Body of pancreas (tissue), 4 donors: ENCODE measurements at regions not wholly inside any gene's neighbourhood (a gene's known extent, or its start where the extent isn't known, plus 50 kb on each side); places are given as distances from the start of the nearest gene placed in this dataset.

Source experiments
- POLR2A ChIP-seq, 3 donors: fragments of 450-650 bp; IDR thresholded peaks; one replicate each; pipeline ENCODE4 v1.6.1; 2016; ENCODE audit warnings: antibody characterized with exemption in 3 of 3, mild to moderate bottlenecking in 2 of 3
- TF ChIP-seq, protein P1 (sequence below), 7 experiments: fragments of 450-650 bp in 4 of 7; fragments of 200-600 bp in 3 of 7; sonication (generic) in 3 of 7; IDR thresholded peaks; one replicate each; pipeline ENCODE4 v1.5.1; 2016 to 2019; ENCODE audit warnings: antibody characterized with exemption in 7 of 7

DNA sequence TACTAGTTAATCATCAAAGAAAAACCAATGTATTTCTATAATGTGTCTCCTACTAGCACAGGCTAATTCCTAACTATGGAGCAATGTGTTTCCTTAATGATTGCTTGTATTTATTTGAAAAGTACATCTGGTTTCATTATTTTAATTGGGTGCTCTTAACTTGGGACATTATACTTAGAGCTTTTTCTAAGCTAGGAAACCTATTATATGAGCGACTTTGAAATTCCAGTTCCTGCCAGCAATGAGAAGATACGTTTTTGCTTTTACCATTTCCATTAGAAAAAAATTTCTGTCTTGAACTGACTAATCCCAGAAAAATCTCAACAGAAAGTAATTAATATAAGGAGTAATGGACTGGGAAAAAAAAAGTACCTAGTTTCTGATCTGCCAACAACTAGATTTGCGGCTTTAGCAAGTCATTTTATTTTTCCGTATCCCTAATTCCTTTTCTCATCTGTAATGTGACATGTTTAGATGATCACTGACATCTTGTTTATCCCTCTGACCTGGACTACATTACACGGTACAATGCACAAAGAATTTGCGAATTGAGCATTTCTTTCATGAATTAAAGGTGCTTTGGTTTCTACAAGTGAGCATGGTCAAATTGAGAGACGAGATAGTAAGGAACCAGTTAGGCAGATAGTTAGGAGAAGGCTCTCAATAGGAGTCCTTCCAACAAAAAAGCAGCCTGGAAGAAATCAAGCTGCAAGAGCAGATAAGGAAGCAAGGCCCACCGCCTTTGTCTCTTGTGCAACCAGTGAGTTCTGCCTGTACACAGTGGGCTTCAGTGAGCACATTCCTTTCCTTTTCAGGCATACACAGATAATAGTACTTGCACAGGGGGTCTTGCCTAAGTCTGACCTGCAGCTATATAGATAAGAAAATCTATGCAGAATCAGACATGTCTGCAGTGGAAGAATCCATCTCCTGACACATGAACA, 1765.0 kb upstream of the FLRT2 start:
- TF ChIP-seq, protein P1, sequence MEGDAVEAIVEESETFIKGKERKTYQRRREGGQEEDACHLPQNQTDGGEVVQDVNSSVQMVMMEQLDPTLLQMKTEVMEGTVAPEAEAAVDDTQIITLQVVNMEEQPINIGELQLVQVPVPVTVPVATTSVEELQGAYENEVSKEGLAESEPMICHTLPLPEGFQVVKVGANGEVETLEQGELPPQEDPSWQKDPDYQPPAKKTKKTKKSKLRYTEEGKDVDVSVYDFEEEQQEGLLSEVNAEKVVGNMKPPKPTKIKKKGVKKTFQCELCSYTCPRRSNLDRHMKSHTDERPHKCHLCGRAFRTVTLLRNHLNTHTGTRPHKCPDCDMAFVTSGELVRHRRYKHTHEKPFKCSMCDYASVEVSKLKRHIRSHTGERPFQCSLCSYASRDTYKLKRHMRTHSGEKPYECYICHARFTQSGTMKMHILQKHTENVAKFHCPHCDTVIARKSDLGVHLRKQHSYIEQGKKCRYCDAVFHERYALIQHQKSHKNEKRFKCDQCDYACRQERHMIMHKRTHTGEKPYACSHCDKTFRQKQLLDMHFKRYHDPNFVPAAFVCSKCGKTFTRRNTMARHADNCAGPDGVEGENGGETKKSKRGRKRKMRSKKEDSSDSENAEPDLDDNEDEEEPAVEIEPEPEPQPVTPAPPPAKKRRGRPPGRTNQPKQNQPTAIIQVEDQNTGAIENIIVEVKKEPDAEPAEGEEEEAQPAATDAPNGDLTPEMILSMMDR (IDR thresholded peaks at IDR 0.05) = no peak
- no peak for TF ChIP-seq POLR2A (IDR thresholded peaks at IDR 0.05)
